K562 (cell line): ENCODE measurements at regions not wholly inside any gene's neighbourhood (a gene's known extent, or its start where the extent isn't known, plus 50 kb on each side); places are given as distances from the start of the nearest gene placed in this dataset.

Source experiments
- ATAC-seq: fragments of 200-7000 bp; cut with Tn5 transposase; 3 replicates; pipeline ENCODE4 v1.9.1; 2020; ENCODE audit warnings: moderate library complexity
- BruUV-seq: library from RNA; stranded (reverse); fragments of 400-500 nt; replicated peaks from 2 replicates; lab custom pipeline; 2021; lab: Mats Ljungman, UMichigan
- CTCF ChIA-PET: fragments of 300-600 bp; formaldehyde crosslinking; extraction: SDS; loops from one replicate; lab custom pipeline; 2021; ENCODE audit warnings: low intra/inter-chr PET ratio; lab: Yijun Ruan, JAX
- POLR2A ChIA-PET: fragments of 300-600, 350-650 bp; sonication (Branson Sonifier 250); formaldehyde crosslinking; extraction: SDS; loops from one replicate; lab custom pipeline; 2021; ENCODE audit warnings: antibody characterized with exemption, inconsistent platforms; lab: Yijun Ruan, JAX
- DNase-seq, 4 experiments: peaks; one replicate each; pipeline versions ENCODE4 v3.0.0 to v3.0.0-alpha.2; 2011 to 2018; ENCODE audit warnings: low spot score in 3 of 4, mixed read lengths in 3 of 4; ENCODE audit errors: extremely low read depth in 1 of 4
- FAIRE-seq: peaks from 2 replicates; lab custom pipeline; 2011; peaks lifted over from hg19 to GRCh38; lab: Jason Lieb, UNC
- H2AFZ ChIP-seq: 2 replicates; pipeline ENCODE4 v1.6.0; 2011; ENCODE audit warnings: low read depth, low read length, control low read depth, inconsistent platforms
- H3K27ac ChIP-seq: fragments of 200-600 bp; 3 replicates; pipeline ENCODE4 v1.8.0; 2011; ENCODE audit warnings: low read depth, mild to moderate bottlenecking, control low read depth, inconsistent platforms, low read length, moderate library complexity, mixed read lengths; ENCODE audit errors: extremely low read depth
- H3K27me3 ChIP-seq, 2 experiments: fragments of 300-600 bp in 1 of 2; 2 replicates in 1 of 2; 3 replicates in 1 of 2; pipeline versions ENCODE4 v1.6.0 to v1.8.0; 2011; ENCODE audit warnings: inconsistent platforms in 2 of 2, low read length in 2 of 2, mild to moderate bottlenecking in 1 of 2, mixed read lengths in 1 of 2, moderate library complexity in 1 of 2; ENCODE audit not compliant: control insufficient read depth in 2 of 2, insufficient read depth in 2 of 2
- H3K36me3 ChIP-seq: fragments of 300-600 bp; 3 replicates; pipeline ENCODE4 v1.8.0; 2011; ENCODE audit warnings: mild to moderate bottlenecking, low read length, inconsistent platforms; ENCODE audit not compliant: control insufficient read depth, insufficient read depth
- H3K4me1 ChIP-seq, 2 experiments: fragments of 200-600 bp in 1 of 2; replicated peaks in 1 of 2; 2 replicates in 1 of 2; 3 replicates in 1 of 2; pipeline versions ENCODE4 v1.5.1 to v1.8.0; 2011; ENCODE audit warnings: inconsistent platforms in 2 of 2, low read length in 2 of 2, mild to moderate bottlenecking in 1 of 2, mixed read lengths in 1 of 2, moderate library complexity in 1 of 2; ENCODE audit not compliant: control insufficient read depth in 2 of 2, insufficient read depth in 2 of 2
- H3K4me2 ChIP-seq: 2 replicates; pipeline ENCODE4 v1.6.1; 2011; ENCODE audit warnings: low read length, control low read depth, inconsistent platforms, mixed read lengths; ENCODE audit not compliant: insufficient read depth
- H3K4me3 ChIP-seq: fragments of 200-600 bp; sonication (generic), shearing (Covaris generic); 2 replicates; pipeline ENCODE4 v1.5.1; 2016; ENCODE audit warnings: control low read depth, inconsistent platforms
- H3K79me2 ChIP-seq: fragments of 200-600 bp; 3 replicates; pipeline ENCODE4 v1.8.0; 2011; ENCODE audit warnings: low read length, inconsistent platforms; ENCODE audit not compliant: control insufficient read depth, insufficient read depth
- H3K9ac ChIP-seq, 2 experiments: 2 replicates each; pipeline versions ENCODE4 v1.6.0 to v1.6.1; 2011; ENCODE audit warnings: low read depth in 2 of 2, low read length in 2 of 2, control low read depth in 1 of 2, inconsistent platforms in 1 of 2, mild to moderate bottlenecking in 1 of 2, mixed read lengths in 1 of 2; ENCODE audit not compliant: insufficient read depth in 1 of 2
- H3K9me1 ChIP-seq: one replicate; pipeline ENCODE4 v1.6.0; 2011; ENCODE audit warnings: inconsistent platforms, mild to moderate bottlenecking, low read length, moderate library complexity; ENCODE audit not compliant: control insufficient read depth, insufficient read depth
- H3K9me3 ChIP-seq: replicated peaks from 2 replicates; pipeline ENCODE4 v1.5.1; 2011; ENCODE audit warnings: low read depth, low read length, inconsistent platforms; ENCODE audit not compliant: control insufficient read depth, insufficient read depth
- H4K20me1 ChIP-seq: replicated peaks from 2 replicates; pipeline ENCODE4 v1.6.1; 2011; ENCODE audit warnings: low read length, inconsistent platforms, mixed read lengths; ENCODE audit not compliant: control insufficient read depth, insufficient read depth
- ADNP ChIP-seq: fragments of 200-800 bp; sonication (Bioruptor generic); IDR thresholded peaks from 2 replicates; pipeline ENCODE4 v1.6.1; 2016; ENCODE audit warnings: missing genetic modification characterization, missing compliant biosample characterization
- BHLHE40 ChIP-seq: IDR thresholded peaks from 2 replicates; pipeline ENCODE4 v1.6.1; 2011; ENCODE audit warnings: low read length, improper control_type of control experiment
- ERF ChIP-seq: fragments of 450-650 bp; formaldehyde crosslinking; IDR thresholded peaks from 2 replicates; pipeline ENCODE4 v1.4.0; 2020; ENCODE audit warnings: mild to moderate bottlenecking, mixed read lengths
- IRF2 ChIP-seq: sonication (generic); formaldehyde crosslinking; IDR thresholded peaks from 2 replicates; pipeline ENCODE4 v1.8.1; 2022; ENCODE audit warnings: mild to moderate bottlenecking, missing genetic modification reagents
- JUNB ChIP-seq: fragments of 450-650 bp; formaldehyde crosslinking; conservative IDR thresholded peaks from 2 replicates; pipeline ENCODE4 v1.4.0; 2020; ENCODE audit warnings: mild to moderate bottlenecking
- RAD21 ChIP-seq, 2 experiments: fragments of 250-450 bp in 1 of 2; fragments of 450-650 bp in 1 of 2; sonication (Bioruptor Pico) in 1 of 2; formaldehyde crosslinking in 1 of 2; IDR thresholded peaks in 1 of 2; conservative IDR thresholded peaks in 1 of 2; 2 replicates each; pipeline versions ENCODE4 v1.4.0 to v1.8.0; 2020 to 2022; ENCODE audit warnings: mild to moderate bottlenecking in 2 of 2, moderate library complexity in 1 of 2
- ZNF316 ChIP-seq: fragments of 450-650 bp; IDR thresholded peaks from 2 replicates; pipeline ENCODE4 v1.6.1; 2016
- ZNF445 ChIP-seq: fragments of 250-450 bp; sonication (Bioruptor Pico); IDR thresholded peaks from 2 replicates; pipeline ENCODE4 v1.4.0; 2020; ENCODE audit warnings: low read depth, mild to moderate bottlenecking, moderate library complexity
- WGBS: fragments of 100-300 bp; shearing (Covaris generic); methylation state at CpG from one replicate; pipeline ENCODE4 v1.1.6; 2016; ENCODE audit warnings: low coverage, mixed read lengths; ENCODE audit not compliant: insufficient coverage; ENCODE audit errors: missing lambda C conversion rate; 5-methylcytosine and 5-hydroxymethylcytosine counted together
- in situ Hi-C: fragments of 300-500 bp; cut with MboI; formaldehyde crosslinking; loops from 4 replicates; pipeline ENCODE4 v1.15.0; 2018; ENCODE audit warnings: inconsistent platforms, mixed read lengths
- intact Hi-C: fragments of 100-400 bp; cut with micrococcal nuclease; formaldehyde crosslinking; loops from 2 replicates; pipeline ENCODE4 v1.14.2; 2022
- TF ChIP-seq, protein P1 (sequence below): sonication (generic); formaldehyde crosslinking; IDR thresholded peaks from 2 replicates; pipeline ENCODE4 v1.8.0; 2022; ENCODE audit warnings: mild to moderate bottlenecking, missing genetic modification reagents

DNA sequence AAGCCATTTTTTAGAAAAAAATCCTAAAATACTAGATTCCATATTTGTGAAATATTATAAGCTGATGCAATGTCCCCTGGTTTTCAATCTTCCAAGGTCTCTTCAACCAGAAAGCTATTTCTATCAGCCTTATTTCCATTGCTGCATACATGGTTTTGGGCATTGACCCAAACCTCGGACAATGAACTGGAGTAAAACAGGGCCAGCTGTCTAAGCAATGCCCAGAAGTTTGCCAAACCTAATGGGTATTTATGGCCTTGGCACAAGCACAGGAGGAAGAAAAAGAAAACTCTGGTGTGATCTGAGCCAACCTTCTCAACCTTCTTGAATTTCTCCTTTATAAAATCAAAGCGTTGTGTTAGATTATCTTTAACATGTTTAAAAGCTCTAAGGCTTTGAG lies 402.3 kb downstream of the DNAJB9 start:
- POLR2A ChIA-PET, result no interaction called here
- H3K27ac ChIP-seq, result no peak overlapping the region

DNA sequence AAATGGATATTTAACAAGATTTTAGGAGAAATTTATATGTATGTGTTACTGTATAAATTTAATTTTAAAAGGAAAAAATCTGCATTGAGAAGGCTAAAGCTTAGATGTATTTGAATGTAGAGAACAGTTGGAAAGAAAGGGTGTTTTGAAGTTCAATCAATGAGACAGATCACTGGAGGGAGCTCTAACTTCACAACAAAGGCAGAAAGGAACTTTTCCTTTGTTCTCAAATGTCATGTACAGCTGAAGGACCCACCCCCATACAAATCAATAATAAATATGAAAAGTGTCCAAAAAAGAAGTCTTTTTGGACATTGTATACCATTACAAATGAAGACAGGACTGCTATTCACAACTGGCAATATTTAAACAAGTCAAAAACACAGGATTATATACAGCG lies 403.4 kb downstream of the DNAJB9 start:
- no peaks in the 10 kb centered on the region for H3K79me2 ChIP-seq
- intact Hi-C loops (no loop called here), in situ Hi-C loops (no loop called here)
- no peak for FAIRE-seq
- no peak for TF ChIP-seq JUNB (CRISPR knock-in tag)
- peak; percentile 14 to 32; a peak in 2 of 4 replicates for TF ChIP-seq RAD21 (CRISPR knock-in tag; conservative IDR thresholded peaks at IDR 0.05 in 1 of 2, IDR thresholded peaks at IDR 0.05 in 1 of 2)
- TF ChIP-seq, protein P1, sequence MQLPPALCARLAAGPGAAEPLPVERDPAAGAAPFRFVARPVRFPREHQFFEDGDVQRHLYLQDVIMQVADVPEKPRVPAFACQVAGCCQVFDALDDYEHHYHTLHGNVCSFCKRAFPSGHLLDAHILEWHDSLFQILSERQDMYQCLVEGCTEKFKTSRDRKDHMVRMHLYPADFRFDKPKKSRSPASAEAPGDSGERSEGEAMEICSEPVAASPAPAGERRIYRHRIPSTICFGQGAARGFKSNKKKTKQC, result no peak
- no peak overlapping the region for H3K4me2 ChIP-seq
- DNase-seq, result no peak
- H3K9me3 ChIP-seq, result no peaks in the 10 kb centered on the region
- WGBS, result 0% methylated on average over 1 of the region's 1 CpG
- H3K27ac ChIP-seq, result no peak overlapping the region
- no peak overlapping the region for H2AFZ ChIP-seq
- no peak overlapping the region for H3K4me3 ChIP-seq
- no TSS peak for BruUV-seq
- no peaks in the 10 kb centered on the region for H3K36me3 ChIP-seq
- H4K20me1 ChIP-seq, result no peaks in the 10 kb centered on the region
- H3K9ac ChIP-seq, result no peak overlapping the region
- no peaks in the 10 kb centered on the region for H3K27me3 ChIP-seq
- no peak for ATAC-seq
- no peaks in the 10 kb centered on the region for H3K9me1 ChIP-seq
- CTCF ChIA-PET, result no interaction called here
- H3K4me1 ChIP-seq, result no peaks in the 10 kb centered on the region
- POLR2A ChIA-PET, result no interaction called here

More for the DNA sequence above, 402.3 kb downstream of the DNAJB9 start:
- Histone ChIP-seq H3K36me3 (no peaks in the 10 kb centered on the region), H3K79me2 (no peaks in the 10 kb centered on the region), H4K20me1 (no peaks in the 10 kb centered on the region), H3K9me1 (no peaks in the 10 kb centered on the region), H3K4me2 (no peak overlapping the region), H3K27me3 (no peaks in the 10 kb centered on the region), H3K9ac (no peak overlapping the region), H3K4me1 (no peaks in the 10 kb centered on the region), H3K9me3 (no peaks in the 10 kb centered on the region), H2AFZ (no peak overlapping the region), H3K4me3 (no peak overlapping the region)
- ATAC-seq (no peak), DNase-seq (no peak), FAIRE-seq (no peak)
- BruUV-seq, result no TSS peak
- TF ChIP-seq ZNF445 (no peak), ERF (no peak), IRF2 (CRISPR knock-in tag) (no peak), BHLHE40 (no peak), ADNP (tag) (no peak), ZNF316 (no peak)
- CTCF ChIA-PET, result no interaction called here
- in situ Hi-C loops, result no loop called here
- intact Hi-C loops, result no loop called here
- 0% methylated on average over 2 of the region's 2 CpGs for WGBS
